K562 (cell line): ENCODE measurements at regions not wholly inside any gene's neighbourhood (a gene's known extent, or its start where the extent isn't known, plus 50 kb on each side); places are given as distances from the start of the nearest gene placed in this dataset.

Experiments
- EZH2 ChIP-seq: IDR thresholded peaks from 2 replicates; pipeline ENCODE4 v1.6.1; 2012; ENCODE audit warnings: low read depth, mild to moderate bottlenecking, inconsistent platforms, low read length, borderline replicate concordance
- FOXK2 ChIP-seq, 2 experiments: fragments of 450-650 bp; IDR thresholded peaks in 1 of 2; conservative IDR thresholded peaks in 1 of 2; 2 replicates each; pipeline ENCODE4 v1.6.1; 2016; ENCODE audit warnings: low read depth in 2 of 2, mild to moderate bottlenecking in 1 of 2
- GATAD2B ChIP-seq: fragments of 450-650 bp; IDR thresholded peaks from 2 replicates; pipeline ENCODE4 v1.6.1; 2017; ENCODE audit warnings: mild to moderate bottlenecking, borderline replicate concordance
- HNRNPLL ChIP-seq: fragments of 200-400 bp; formaldehyde crosslinking; IDR thresholded peaks from 2 replicates; pipeline ENCODE4 v1.6.1; 2017; ENCODE audit warnings: low read length, low read depth, mild to moderate bottlenecking; ENCODE audit not compliant: poor library complexity, severe bottlenecking
- MAFK ChIP-seq: IDR thresholded peaks from 2 replicates; pipeline ENCODE4 v1.6.1; 2011; ENCODE audit warnings: low read length, improper control_type of control experiment
- RFX5 ChIP-seq: IDR thresholded peaks from 2 replicates; pipeline ENCODE4 v1.6.1; 2011; ENCODE audit warnings: low read depth, mild to moderate bottlenecking, improper control_type of control experiment, low read length
- STAT6 ChIP-seq: sonication (generic); formaldehyde crosslinking; IDR thresholded peaks from 2 replicates; pipeline ENCODE4 v1.8.1; 2023; ENCODE audit warnings: mild to moderate bottlenecking, missing genetic modification reagents
- TAF1 ChIP-seq: IDR thresholded peaks from 2 replicates; pipeline ENCODE4 v1.6.1; 2011; ENCODE audit warnings: mild to moderate bottlenecking, low read length, moderate library complexity; ENCODE audit not compliant: insufficient read depth, control insufficient read depth, severe bottlenecking; ENCODE audit errors: extremely low read depth
- TEAD4 ChIP-seq, 2 experiments: sonication (generic) in 1 of 2; formaldehyde crosslinking in 1 of 2; IDR thresholded peaks; 2 replicates each; pipeline versions ENCODE4 v1.6.1 to v1.8.0; 2012 to 2022; ENCODE audit warnings: borderline replicate concordance in 1 of 2, inconsistent platforms in 1 of 2, low read length in 1 of 2, mild to moderate bottlenecking in 1 of 2, missing genetic modification reagents in 1 of 2
- YY1 ChIP-seq, 3 experiments: IDR thresholded peaks; 2 replicates each; pipeline ENCODE4 v1.6.1; 2011; ENCODE audit warnings: low read length in 2 of 3, mild to moderate bottlenecking in 2 of 3, moderate library complexity in 2 of 3, borderline replicate concordance in 1 of 3, control low read depth in 1 of 3, low read depth in 1 of 3; ENCODE audit not compliant: insufficient read depth in 3 of 3, insufficient replicate concordance in 2 of 3, control insufficient read depth in 1 of 3, insufficient read length in 1 of 3; ENCODE audit errors: extremely low read depth in 1 of 3
- TF ChIP-seq, protein P1 (sequence below), 3 experiments: IDR thresholded peaks in 2 of 3; conservative IDR thresholded peaks in 1 of 3; 2 replicates each; pipeline ENCODE4 v1.5.1; 2011 to 2012; ENCODE audit warnings: low read length in 3 of 3, mild to moderate bottlenecking in 3 of 3, control low read depth in 2 of 3, improper control_type of control experiment in 1 of 3, inconsistent platforms in 1 of 3, low read depth in 1 of 3, mixed read lengths in 1 of 3, moderate library complexity in 1 of 3; ENCODE audit not compliant: insufficient read depth in 2 of 3
- TF ChIP-seq, protein P2 (sequence below): IDR thresholded peaks from 2 replicates; pipeline ENCODE4 v1.6.1; 2014; ENCODE audit warnings: antibody characterized with exemption

DNA sequence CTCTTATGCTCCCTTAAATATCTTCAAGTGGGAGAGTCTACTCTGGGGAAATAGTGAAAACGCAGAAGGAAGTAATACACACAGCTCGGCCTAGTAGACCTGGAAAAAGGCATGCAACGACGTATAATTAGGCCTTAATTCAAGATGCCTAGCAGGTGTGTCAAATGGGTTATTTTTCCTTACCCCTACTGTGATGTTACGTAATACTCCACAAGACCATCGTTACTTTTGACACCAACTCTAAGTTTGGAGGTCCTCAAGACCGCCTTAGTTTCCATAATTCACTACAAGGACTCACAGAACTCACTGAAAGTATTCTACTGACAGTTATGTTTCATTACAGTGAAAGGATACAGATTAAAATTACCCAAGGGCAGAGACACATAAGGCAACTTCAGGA, 1024.3 kb upstream of the MAP3K7 start:
- TF ChIP-seq RFX5, result no peak
- no peak for TF ChIP-seq GATAD2B
- TF ChIP-seq TAF1, result no peak
- TF ChIP-seq, protein P1, sequence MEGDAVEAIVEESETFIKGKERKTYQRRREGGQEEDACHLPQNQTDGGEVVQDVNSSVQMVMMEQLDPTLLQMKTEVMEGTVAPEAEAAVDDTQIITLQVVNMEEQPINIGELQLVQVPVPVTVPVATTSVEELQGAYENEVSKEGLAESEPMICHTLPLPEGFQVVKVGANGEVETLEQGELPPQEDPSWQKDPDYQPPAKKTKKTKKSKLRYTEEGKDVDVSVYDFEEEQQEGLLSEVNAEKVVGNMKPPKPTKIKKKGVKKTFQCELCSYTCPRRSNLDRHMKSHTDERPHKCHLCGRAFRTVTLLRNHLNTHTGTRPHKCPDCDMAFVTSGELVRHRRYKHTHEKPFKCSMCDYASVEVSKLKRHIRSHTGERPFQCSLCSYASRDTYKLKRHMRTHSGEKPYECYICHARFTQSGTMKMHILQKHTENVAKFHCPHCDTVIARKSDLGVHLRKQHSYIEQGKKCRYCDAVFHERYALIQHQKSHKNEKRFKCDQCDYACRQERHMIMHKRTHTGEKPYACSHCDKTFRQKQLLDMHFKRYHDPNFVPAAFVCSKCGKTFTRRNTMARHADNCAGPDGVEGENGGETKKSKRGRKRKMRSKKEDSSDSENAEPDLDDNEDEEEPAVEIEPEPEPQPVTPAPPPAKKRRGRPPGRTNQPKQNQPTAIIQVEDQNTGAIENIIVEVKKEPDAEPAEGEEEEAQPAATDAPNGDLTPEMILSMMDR (IDR thresholded peaks at IDR 0.05 in 2 of 3, conservative IDR thresholded peaks at IDR 0.05 in 1 of 3; ENCODE audit: insufficient read depth in 2 of 3, low read depth in 1 of 3, low read length in 3 of 3), result no peak
- TF ChIP-seq MAFK, result no peak
- TF ChIP-seq TEAD4 (IDR thresholded peaks at IDR 0.05; ENCODE audit: low read length), result no peak
- no peak for TF ChIP-seq TEAD4 (CRISPR knock-in tag; IDR thresholded peaks at IDR 0.05; ENCODE audit: borderline replicate concordance)
- no peak for TF ChIP-seq HNRNPLL
- TF ChIP-seq, protein P2, sequence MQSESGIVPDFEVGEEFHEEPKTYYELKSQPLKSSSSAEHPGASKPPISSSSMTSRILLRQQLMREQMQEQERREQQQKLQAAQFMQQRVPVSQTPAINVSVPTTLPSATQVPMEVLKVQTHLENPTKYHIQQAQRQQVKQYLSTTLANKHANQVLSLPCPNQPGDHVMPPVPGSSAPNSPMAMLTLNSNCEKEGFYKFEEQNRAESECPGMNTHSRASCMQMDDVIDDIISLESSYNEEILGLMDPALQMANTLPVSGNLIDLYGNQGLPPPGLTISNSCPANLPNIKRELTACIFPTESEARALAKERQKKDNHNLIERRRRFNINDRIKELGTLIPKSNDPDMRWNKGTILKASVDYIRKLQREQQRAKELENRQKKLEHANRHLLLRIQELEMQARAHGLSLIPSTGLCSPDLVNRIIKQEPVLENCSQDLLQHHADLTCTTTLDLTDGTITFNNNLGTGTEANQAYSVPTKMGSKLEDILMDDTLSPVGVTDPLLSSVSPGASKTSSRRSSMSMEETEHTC, result no peak
- TF ChIP-seq FOXK2 (conservative IDR thresholded peaks at IDR 0.05 in 1 of 2, IDR thresholded peaks at IDR 0.05 in 1 of 2; ENCODE audit: low read depth in 2 of 2), result no peak
- TF ChIP-seq YY1 (IDR thresholded peaks at IDR 0.05; ENCODE audit: borderline replicate concordance in 1 of 3, control insufficient read depth in 1 of 3, extremely low read depth in 1 of 3, insufficient read depth in 3 of 3, insufficient read length in 1 of 3, insufficient replicate concordance in 2 of 3, low read depth in 1 of 3, low read length in 2 of 3), result no peak
- no peak for TF ChIP-seq STAT6
- TF ChIP-seq EZH2, result no peak
